Keratinocyte (primary cell): ENCODE measurements at regions not wholly inside any gene's neighbourhood (a gene's known extent, or its start where the extent isn't known, plus 50 kb on each side); places are given as distances from the start of the nearest gene placed in this dataset.

Experiments
- DNase-seq: peaks from one replicate; pipeline ENCODE4 v3.0.0-alpha.2; 2011; ENCODE audit warnings: low read depth, missing footprints, low spot score
- FAIRE-seq: peaks from 2 replicates; lab custom pipeline; 2011; peaks lifted over from hg19 to GRCh38; lab: Jason Lieb, UNC
- H2AFZ ChIP-seq: 2 replicates; pipeline ENCODE4 v1.6.0; 2012; ENCODE audit warnings: low read length, control low read depth, inconsistent platforms; ENCODE audit not compliant: control insufficient read depth
- H3K27ac ChIP-seq: 2 replicates; pipeline ENCODE4 v1.5.1; 2011; ENCODE audit warnings: low read length; ENCODE audit not compliant: control insufficient read depth, insufficient read depth
- H3K27me3 ChIP-seq: 3 replicates; pipeline ENCODE4 v1.6.0; 2011; ENCODE audit warnings: low read length; ENCODE audit not compliant: control insufficient read depth, insufficient read depth; ENCODE audit errors: extremely low read depth
- H3K36me3 ChIP-seq, 2 experiments: 2 replicates in 1 of 2; 3 replicates in 1 of 2; pipeline ENCODE4 v1.5.1; 2011; ENCODE audit warnings: low read length in 2 of 2, mild to moderate bottlenecking in 1 of 2; ENCODE audit not compliant: control insufficient read depth in 2 of 2, insufficient read depth in 2 of 2; ENCODE audit errors: extremely low read depth in 1 of 2
- H3K4me1 ChIP-seq: 3 replicates; pipeline ENCODE4 v1.5.1; 2011; ENCODE audit warnings: low read length; ENCODE audit not compliant: control insufficient read depth, insufficient read depth; ENCODE audit errors: extremely low read depth
- H3K4me2 ChIP-seq: 3 replicates; pipeline ENCODE4 v1.6.0; 2011; ENCODE audit warnings: low read depth, low read length; ENCODE audit not compliant: control insufficient read depth, insufficient read depth; ENCODE audit errors: extremely low read depth
- H3K4me3 ChIP-seq, 3 experiments: fragments of 200-600 bp in 1 of 3; sonication (generic) in 1 of 3; 2 replicates in 2 of 3; 3 replicates in 1 of 3; pipeline ENCODE4 v1.5.1; 2011 to 2016; ENCODE audit warnings: low read length in 3 of 3, mild to moderate bottlenecking in 3 of 3, control low read depth in 2 of 3, inconsistent platforms in 1 of 3, low read depth in 1 of 3, mixed read lengths in 1 of 3, mixed run types in 1 of 3, moderate library complexity in 1 of 3; ENCODE audit not compliant: control insufficient read depth in 2 of 3, insufficient read depth in 2 of 3; ENCODE audit errors: extremely low read depth in 1 of 3
- H3K79me2 ChIP-seq: 2 replicates; pipeline ENCODE4 v1.6.0; 2012; ENCODE audit warnings: low read length; ENCODE audit not compliant: control insufficient read depth, insufficient read depth
- H3K9ac ChIP-seq: 3 replicates; pipeline ENCODE4 v1.6.0; 2011; ENCODE audit warnings: low read length; ENCODE audit not compliant: control insufficient read depth, insufficient read depth; ENCODE audit errors: extremely low read depth
- H3K9me1 ChIP-seq: 3 replicates; pipeline ENCODE4 v1.6.0; 2011; ENCODE audit warnings: low read length; ENCODE audit not compliant: control insufficient read depth, insufficient read depth; ENCODE audit errors: extremely low read depth
- H3K9me3 ChIP-seq: 2 replicates; pipeline ENCODE4 v1.5.1; 2012; ENCODE audit warnings: low read depth, low read length; ENCODE audit not compliant: control insufficient read depth
- H4K20me1 ChIP-seq: 3 replicates; pipeline ENCODE4 v1.6.0; 2011; ENCODE audit warnings: low read length; ENCODE audit not compliant: control insufficient read depth, insufficient read depth; ENCODE audit errors: extremely low read depth
- EZH2 ChIP-seq: IDR thresholded peaks from one replicate; pipeline ENCODE4 v1.6.1; 2012; ENCODE audit warnings: inconsistent platforms, mild to moderate bottlenecking, low read length, moderate library complexity
- dilution Hi-C: fragments of 300-500 bp; cut with MboI; formaldehyde crosslinking; loops from one replicate; pipeline ENCODE4 v1.7.0; 2020; ENCODE audit warnings: low sequenced_read_pairs; ENCODE audit not compliant: extremely low pct_ligation_motif_present
- TF ChIP-seq, protein P1 (sequence below), 3 experiments: IDR thresholded peaks in 1 of 3; conservative IDR thresholded peaks in 1 of 3; optimal IDR thresholded peaks in 1 of 3; 2 replicates in 2 of 3; 3 replicates in 1 of 3; pipeline versions ENCODE3 to v1.5.1; 2011; ENCODE audit warnings: low read length in 3 of 3, mild to moderate bottlenecking in 3 of 3, moderate library complexity in 2 of 3, control low read depth in 1 of 3, inconsistent platforms in 1 of 3; ENCODE audit not compliant: insufficient read depth in 2 of 3; ENCODE audit errors: extremely low read depth in 1 of 3

DNA sequence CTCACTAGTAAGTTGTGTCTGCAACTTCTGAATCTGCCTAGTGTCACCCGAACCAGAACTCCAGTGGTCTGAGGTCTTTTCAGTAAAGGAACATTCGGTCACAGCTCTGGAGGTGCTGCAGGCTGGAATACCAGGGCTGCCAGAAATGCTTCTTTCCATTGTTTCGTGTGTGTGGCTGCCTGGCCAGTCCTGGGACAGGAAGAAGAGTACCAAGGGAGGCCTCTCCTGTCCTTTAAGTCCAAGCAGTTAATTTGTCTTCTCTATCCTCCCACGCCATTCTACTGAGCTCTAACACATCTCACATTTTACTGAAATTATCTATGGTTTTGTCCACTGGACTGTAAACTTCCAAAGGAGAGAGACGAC, 196.0 kb downstream of the LNPK start:
- Histone ChIP-seq H4K20me1 (no peaks in the 10 kb centered on the region), H2AFZ (no peak overlapping the region), H3K4me2 (no peak overlapping the region), H3K4me1 (no peaks in the 10 kb centered on the region), H3K9me1 (peaks cover 2% of the 10 kb centered on the region), H3K27me3 (peaks cover 2% of the 10 kb centered on the region), H3K36me3 (no peaks in the 10 kb centered on the region), H3K4me3 (no peak overlapping the region), H3K27ac (no peak overlapping the region), H3K9me3 (no peaks in the 10 kb centered on the region), H3K79me2 (no peaks in the 10 kb centered on the region), H3K9ac (no peak overlapping the region)
- DNase-seq, result no peak
- no peak for FAIRE-seq
- no peak for TF ChIP-seq EZH2
- TF ChIP-seq, protein P1, sequence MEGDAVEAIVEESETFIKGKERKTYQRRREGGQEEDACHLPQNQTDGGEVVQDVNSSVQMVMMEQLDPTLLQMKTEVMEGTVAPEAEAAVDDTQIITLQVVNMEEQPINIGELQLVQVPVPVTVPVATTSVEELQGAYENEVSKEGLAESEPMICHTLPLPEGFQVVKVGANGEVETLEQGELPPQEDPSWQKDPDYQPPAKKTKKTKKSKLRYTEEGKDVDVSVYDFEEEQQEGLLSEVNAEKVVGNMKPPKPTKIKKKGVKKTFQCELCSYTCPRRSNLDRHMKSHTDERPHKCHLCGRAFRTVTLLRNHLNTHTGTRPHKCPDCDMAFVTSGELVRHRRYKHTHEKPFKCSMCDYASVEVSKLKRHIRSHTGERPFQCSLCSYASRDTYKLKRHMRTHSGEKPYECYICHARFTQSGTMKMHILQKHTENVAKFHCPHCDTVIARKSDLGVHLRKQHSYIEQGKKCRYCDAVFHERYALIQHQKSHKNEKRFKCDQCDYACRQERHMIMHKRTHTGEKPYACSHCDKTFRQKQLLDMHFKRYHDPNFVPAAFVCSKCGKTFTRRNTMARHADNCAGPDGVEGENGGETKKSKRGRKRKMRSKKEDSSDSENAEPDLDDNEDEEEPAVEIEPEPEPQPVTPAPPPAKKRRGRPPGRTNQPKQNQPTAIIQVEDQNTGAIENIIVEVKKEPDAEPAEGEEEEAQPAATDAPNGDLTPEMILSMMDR (optimal IDR thresholded peaks at IDR 0.05 in 1 of 3, IDR thresholded peaks at IDR 0.05 in 1 of 3, conservative IDR thresholded peaks at IDR 0.05 in 1 of 3; ENCODE audit: extremely low read depth in 1 of 3, insufficient read depth in 2 of 3, low read length in 3 of 3), result no peak
- dilution Hi-C loops, result no loop called here

DNA sequence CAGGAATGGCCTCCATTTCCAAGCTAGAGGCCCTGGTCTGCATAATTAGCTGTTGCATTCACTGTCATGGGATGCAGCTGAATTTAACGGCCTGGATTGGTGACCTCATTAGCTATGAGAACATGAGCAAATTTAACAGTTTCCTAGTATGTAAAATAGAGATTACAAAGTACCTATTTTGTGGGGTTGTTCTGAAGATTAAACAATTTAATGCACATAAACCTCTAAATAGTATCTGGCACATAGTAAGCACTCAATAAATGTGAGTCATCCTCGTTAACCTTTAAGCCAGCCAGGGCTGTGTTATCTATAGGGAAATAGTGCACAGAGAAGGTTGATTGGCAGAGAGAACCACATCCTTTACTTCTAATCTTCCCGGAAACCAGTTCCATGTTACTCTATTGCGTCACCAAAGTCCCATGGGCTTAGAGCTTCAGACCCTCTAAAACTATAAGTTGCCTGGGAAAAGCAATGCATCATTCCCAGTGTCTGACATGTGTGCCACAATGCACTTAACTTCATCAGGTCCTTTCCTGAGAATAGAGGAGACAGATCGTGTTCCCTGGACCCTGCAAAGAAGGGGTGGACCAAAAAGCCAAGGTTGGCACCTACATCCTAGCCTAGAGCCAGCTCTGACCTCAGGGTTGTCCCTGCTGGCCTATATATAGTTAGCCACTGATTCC, 196.5 kb downstream of the LNPK start:
- peaks cover 2% of the 10 kb centered on the region for H3K27me3 ChIP-seq
- no peaks in the 10 kb centered on the region for H3K4me1 ChIP-seq
- H3K4me2 ChIP-seq, result no peak overlapping the region
- dilution Hi-C loops, result no loop called here
- H3K4me3 ChIP-seq, result no peak overlapping the region
- no peaks in the 10 kb centered on the region for H4K20me1 ChIP-seq
- H3K27ac ChIP-seq, result no peak overlapping the region
- no peak overlapping the region for H2AFZ ChIP-seq
- no peak for DNase-seq
- H3K9me1 ChIP-seq, result peaks cover 2% of the 10 kb centered on the region
- no peaks in the 10 kb centered on the region for H3K79me2 ChIP-seq
- no peak for FAIRE-seq
- no peak overlapping the region for H3K9ac ChIP-seq
- no peaks in the 10 kb centered on the region for H3K9me3 ChIP-seq
- no peaks in the 10 kb centered on the region for H3K36me3 ChIP-seq
- TF ChIP-seq, protein P1 (optimal IDR thresholded peaks at IDR 0.05 in 1 of 3, IDR thresholded peaks at IDR 0.05 in 1 of 3, conservative IDR thresholded peaks at IDR 0.05 in 1 of 3; ENCODE audit: extremely low read depth in 1 of 3, insufficient read depth in 2 of 3, low read length in 3 of 3), result no peak
- TF ChIP-seq EZH2, result no peak
